Activated gamma-delta T cell treated with anti-CD3 and anti-CD28 coated beads, Interleukin-2, amount 50 U/mL, for 16 hours (primary cell): ENCODE measurements at regions not wholly inside any gene's neighbourhood (a gene's known extent, or its start where the extent isn't known, plus 50 kb on each side); places are given as distances from the start of the nearest gene placed in this dataset.

Experiments
- DNase-seq: peaks from one replicate; pipeline ENCODE4 v3.0.0-alpha.2; 2020; ENCODE audit warnings: low read depth

GRCh38 chr3:178454726-178455125 is 81.5 kb upstream of the KCNMB2 start:
- DNase-seq, result no peak

GRCh38 chr3:178455226-178455625 is 81.0 kb upstream of the KCNMB2 start:
- DNase-seq, result no peak

GRCh38 chr3:178455946-178456345 is 80.3 kb upstream of the KCNMB2 start:
- DNase-seq, result no peak

GRCh38 chr3:178456621-178457285 is 79.5 kb upstream of the KCNMB2 start:
- no peak for DNase-seq

DNA sequence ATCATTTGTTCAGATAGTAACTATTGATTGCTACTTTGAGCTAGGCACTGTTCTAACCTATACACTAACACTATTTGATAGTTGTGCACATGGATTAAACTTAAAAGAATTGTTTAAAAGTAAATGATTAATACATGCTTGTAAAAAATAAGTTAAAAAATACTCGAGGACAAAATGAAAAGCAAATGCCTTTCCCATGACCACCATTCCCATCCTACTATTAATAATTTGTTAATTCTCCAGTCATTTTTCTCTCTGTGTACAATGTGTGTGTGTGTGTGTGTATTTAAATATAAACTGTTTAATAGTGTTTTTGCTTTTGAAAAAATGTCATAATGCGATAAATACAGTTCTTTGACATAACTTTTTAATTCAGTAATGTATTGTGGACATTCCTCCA is 78.7 kb upstream of the KCNMB2 start:
- DNase-seq, result no peak

- no peak for DNase-seq
These were observed 77.8 kb upstream of the KCNMB2 start for GRCh38 chr3:178458313-178459037.

DNA sequence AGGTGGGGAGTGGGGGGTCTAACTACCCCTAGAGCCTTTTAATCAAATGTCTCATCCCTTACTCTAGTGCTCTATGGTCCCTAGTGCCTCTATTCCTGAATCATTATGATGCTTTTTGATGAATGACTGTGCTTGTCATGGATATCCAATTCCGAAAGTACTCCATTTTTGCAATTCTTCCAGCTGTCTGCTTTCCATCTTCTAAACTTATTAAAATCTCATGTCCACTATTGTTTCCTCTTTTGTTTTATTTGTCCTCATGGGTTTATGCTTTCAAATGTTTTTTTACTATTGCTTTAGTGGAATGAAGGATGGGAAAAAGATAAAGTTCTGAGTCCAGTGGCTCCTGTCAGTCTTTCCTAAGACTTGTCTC is 77.2 kb upstream of the KCNMB2 start:
- no peak for DNase-seq

DNA sequence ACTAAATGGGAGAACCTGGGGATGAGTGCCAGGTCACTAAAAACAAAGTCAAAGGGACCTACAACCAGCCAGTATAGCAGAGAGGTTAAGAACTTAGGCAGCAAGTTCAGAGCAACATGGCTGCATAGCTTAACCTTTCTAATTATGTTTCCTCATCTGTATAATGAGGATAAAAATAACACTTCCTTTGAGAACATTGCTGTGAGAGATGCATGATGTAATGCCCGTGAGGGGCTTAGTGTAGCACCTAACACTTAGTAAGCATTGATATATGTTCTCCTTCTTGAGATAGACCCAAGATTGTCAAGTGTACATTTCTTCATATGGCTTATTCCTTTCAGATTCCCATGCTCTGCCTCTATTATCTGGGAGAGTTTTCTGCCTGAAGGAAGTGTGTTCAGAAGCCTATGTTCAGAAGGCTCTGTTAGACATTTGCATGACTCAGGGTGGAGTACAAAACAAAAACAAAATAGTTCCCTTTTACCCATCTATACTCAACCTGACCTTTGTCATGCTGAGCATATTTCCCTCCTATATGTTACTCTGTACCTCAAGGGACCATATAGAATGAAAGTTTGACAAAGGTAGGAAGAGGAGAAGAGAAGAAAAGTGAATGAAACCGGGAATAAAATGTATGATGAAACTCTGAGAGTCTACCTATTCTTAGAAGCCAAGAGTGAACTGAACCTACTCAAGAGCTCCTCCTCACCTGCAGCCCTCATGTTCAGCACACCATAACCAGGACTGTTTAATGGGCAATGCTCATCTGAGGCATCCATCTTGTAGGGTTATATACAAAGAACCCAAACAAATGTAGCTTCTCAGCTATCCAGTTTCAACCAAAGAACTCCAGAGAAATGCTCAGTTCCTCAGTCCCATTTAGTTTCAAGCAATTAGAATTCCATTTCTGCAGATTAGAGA is 70.7 kb upstream of the KCNMB2 start:
- DNase-seq, result no peak

- no peak for DNase-seq
These were observed 63.3 kb upstream of the KCNMB2 start for GRCh38 chr3:178472941-178473340.

DNA sequence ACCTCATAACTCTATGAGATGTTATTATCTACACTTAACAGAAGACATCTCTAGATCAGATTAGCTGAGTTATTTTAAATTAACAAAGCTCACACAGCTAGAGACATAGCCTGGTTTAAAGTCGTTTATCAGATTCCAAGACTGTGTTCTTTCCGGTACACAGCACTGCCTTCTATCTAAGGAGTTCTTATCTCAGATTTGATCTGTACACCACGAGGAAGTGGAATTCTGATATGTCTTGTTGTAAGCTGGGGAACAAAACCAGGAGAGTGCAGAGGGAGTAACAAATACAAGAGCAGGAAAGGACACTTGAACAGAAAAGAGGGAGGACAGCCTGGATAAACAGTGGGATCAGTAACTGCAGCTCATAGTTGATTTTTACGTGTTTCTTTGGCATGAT is 61.7 kb upstream of the KCNMB2 start:
- DNase-seq, result no peak

GRCh38 chr3:178475062-178475461 is 61.2 kb upstream of the KCNMB2 start:
- DNase-seq, result no peak

- no peak for DNase-seq
These were observed 59.4 kb upstream of the KCNMB2 start for GRCh38 chr3:178476886-178477285.

DNA sequence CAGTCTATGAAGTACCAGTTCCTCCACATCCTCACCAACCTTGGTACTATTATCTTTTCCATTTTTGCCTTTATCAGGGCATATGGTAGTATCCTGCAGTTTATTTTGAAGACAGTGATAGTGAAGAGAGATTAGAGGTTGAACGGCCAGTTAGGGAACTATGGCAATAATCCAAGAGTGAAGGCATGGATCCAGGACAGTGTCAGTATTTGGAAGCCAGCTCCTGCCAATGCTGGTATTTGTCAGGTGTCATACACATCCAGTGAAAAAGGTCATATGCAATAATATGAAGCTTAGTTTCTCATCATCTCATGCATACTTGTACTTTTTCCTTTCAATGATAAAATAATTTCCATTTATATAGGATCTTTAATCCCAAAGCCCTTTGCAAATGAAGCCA is 56.8 kb upstream of the KCNMB2 start:
- DNase-seq, result no peak

DNA sequence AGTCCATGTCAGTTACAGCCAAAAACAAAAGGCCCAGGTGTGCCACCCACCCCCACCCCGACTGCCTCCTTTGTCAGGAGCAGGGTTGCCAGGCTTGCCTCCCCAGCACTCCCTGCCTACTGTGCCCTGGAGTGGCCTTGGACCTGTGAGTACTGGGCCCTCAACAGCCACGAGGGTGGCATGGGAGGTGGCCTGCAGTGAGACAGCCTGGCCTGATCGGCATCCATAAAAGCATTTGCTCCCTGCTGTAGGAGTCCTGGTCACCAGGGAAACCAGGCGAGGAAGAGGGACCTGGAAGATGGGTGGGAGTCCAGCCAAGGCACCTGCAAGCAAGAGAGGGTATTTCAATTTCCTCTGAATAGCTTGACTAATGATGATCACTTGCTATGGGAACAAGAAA is 56.4 kb upstream of the KCNMB2 start:
- DNase-seq, result no peak

- no peak for DNase-seq
These were observed 56.0 kb upstream of the KCNMB2 start for GRCh38 chr3:178480274-178480673.

GRCh38 chr3:178480795-178481194 is 55.4 kb upstream of the KCNMB2 start:
- no peak for DNase-seq

DNA sequence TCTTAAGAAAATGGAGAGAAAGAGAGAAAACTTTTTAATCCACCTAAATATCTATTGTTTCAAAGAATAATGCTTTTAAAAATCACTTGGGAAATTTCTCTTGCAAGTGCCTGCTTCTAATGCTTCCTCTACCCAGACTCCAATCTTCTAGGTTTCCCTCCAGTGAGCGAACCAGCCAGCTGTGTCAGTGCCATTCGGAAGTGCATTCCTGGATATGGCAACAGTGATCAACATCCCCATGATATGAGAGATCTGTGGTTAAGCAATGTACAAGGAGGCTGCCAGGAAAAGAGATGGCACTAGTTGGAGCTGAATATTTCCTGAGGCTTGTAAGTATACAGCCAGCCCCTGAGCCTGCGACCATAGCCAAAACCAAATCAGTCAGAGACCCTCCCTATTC is 53.3 kb upstream of the KCNMB2 start:
- DNase-seq, result no peak

DNA sequence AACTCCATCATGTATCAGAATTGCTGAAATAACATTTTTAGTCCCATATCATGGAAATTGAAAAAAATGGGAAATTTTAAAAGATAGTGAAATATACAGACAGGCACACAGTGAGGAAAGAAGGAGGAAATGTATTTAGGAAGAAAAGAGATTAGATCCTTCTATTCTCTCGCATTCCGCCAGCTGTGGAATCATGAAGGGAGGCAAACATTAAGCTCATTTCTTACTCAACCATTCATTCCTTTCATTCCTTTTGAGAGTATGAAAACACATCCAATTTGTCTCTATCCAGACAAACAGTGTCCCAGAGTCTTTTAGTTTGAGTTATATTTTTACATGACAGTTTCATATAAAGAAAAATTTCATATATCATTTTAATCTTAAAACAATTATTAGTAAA is 52.5 kb upstream of the KCNMB2 start:
- DNase-seq, result no peak

DNA sequence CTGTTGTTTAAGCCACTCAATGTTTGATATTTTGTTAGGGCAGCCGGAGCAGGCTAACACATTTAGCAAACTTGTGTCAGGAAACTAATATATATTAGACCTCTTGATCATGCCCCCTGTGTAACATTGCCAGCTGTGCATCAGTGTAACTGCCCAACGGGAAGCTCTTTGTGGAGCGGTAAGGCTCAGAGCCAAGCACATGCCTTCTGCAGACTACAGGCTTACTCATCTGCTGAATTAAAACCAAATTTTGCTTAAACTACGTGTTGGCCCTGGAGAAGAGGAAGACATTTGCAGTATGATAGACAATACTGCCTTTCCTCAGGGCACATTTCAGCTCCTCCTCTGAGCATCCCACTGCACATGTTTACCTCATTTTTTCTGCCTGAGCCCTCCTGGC is 50.5 kb upstream of the KCNMB2 start:
- no peak for DNase-seq
